Activated CD4-positive, alpha-beta T cell treated with anti-CD3 and anti-CD28 coated beads for 48 hours (primary cell): ENCODE measurements at regions not wholly inside any gene's neighbourhood (a gene's known extent, or its start where the extent isn't known, plus 50 kb on each side); places are given as distances from the start of the nearest gene placed in this dataset.
"Not testable (repeated sequence)": the region's sequence is repeated elsewhere in the genome, so short reads cannot be mapped to it uniquely, and the experiment has no call there.

ENCODE experiments used
- DNase-seq: peaks from one replicate; pipeline ENCODE4 v3.0.0-alpha.2; 2020

DNA sequence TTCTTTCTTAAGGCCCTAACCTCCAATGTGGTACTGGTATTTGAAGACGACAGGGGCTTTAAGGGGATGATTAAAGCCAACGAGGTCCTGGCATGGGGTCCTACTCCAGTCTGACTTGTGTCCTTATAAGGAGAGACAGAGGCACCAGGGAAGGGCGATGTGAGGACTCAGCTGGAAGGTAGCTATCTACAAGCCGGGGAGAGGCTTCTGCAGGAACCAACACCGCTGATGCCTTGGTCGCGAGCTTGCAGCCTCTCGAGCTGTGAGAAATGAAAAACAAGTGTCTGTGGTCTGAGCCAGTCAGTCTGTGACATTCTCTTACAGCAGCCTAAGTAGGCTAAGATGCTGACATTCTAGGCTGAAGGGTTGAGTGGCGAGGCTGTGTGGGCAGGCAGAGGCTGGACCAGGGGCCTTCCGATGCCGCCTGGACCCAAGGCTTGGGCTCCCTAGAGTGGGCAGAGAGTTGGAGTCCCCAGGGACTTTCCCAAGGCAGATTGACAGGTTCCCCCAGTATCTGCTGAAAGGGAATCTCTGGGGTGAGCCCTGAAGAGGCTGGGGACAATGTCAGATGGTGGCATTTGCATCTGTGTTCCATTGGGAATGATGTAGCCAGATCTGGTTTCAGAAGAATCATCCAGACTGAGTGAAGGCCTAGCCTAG lies 322.9 kb upstream of the HS6ST1 start:
- no peak for DNase-seq

DNA sequence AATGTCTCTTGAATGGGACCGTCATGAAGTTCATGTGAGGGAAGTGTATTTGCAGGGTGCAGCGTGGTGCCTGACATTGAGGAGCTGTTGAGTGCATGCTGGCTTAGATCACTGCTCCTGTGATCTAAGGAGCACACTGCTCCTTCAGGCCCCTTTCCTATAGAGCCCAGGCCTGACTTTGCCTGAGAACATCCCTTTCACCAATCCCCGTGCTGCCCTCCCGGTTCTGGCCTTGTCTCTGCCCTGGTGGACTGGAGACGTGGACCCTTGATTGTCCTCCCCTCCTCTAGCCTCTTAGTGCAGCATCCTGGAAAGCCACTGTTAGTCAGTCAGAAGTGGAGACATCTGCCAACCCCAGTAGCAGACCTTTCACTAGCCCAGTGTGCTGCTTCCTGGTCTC lies 323.6 kb upstream of the HS6ST1 start:
- DNase-seq, result no peak

DNA sequence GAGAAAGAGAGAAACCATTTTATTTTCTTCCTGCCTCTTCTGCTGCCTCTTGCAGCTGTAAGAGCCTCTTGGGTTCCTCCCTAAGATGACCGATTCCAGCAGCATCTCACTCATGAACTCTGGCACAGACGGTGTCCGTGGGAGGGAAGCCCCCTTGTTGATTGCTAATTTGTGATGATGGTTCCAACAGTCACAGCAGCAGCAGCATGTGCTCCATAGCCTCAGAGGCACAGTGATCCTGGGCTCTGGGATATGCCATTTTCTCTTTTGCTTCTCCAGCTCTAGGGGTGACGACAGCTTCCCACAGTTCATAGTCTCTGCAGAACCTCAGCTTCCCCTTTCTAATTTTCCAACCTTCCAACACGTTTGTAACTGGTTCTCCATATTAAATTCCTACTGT lies 324.2 kb upstream of the HS6ST1 start:
- DNase-seq, result no peak

DNA sequence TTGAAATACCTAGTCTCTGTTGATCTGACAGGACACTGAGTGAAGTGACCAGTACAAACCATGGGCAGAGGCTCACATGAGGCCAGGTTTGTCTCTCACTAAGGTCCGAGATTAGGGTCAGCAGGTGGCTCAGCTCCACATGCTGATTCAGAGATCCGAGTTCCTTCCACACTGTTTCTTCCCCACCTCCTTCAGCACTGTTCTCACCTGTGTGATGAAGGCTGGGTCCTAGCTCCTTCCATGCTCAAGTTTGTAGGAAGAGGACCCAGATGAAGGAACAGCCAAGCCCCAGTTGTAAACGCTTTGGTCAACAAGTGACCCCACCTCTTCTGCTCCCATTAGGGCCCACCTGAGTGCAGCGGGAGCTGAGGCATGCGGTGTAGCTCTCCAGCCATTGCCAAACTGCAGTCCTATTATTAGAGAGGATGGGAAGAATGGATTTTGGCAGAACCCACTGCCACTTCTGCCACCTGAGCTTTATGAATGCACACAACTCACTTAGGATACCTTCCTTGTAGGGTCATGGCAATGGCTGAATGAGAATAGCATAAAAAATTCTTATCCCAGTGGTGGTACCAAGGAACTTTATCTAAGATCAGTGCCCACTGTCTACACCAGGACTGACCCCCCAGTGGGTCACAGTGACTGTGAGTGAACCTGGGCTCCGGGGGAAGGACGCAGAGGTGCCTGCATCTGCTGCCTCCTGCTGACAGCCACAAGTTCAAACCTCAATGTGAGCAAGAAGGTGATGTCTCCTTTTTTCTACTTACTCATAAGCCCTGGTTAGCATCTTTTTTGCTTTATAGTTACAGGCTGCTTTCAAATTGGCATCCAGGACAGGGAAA lies 324.8 kb upstream of the HS6ST1 start:
- DNase-seq, result no peak

DNA sequence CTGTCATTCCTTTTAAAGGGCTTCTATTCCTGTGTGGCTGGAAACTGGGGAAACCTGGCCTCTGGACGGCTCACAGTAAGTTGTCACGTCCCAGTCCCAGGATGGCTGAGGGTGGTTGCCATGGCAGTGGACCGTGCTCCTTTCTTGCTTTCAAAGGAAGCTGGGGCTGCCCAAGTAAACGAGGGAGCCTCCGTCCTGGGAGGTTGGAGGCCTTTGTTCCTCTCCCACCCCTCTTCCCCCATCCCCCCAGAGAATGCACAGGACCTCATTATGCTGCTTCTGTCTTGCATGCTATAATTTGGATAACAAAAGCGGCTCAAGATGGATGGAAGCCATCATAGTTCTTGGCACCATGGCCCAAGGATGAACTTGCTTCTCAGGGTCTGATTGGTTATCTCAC lies 325.5 kb upstream of the HS6ST1 start:
- DNase-seq, result no peak

DNA sequence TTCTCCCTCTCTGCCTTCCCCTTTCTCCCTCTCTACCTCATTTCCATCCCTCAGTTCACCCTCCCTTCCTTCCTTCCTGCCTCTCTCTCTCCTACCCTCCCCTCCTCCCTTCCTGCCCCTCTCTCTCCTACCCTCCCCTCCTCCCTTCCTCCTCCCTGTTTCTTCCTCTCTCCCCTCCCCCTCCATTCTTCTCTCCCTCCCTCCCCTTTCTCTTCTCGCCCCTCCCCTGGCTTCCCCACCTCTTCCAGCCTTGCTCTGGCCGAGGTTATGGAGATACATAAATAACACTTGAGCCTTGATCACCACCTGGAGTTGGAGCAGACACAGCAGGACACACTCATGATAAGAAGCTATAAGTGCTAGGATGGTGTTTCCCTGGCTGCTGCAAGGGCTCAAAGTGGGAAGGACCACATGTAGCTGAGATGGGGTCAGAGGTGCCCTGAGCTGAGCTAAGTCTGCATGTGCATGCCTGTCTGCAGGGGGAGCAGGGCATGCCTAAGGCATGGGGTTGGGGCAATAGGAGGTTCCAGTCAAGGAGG lies 326.1 kb upstream of the HS6ST1 start:
- no peak for DNase-seq

DNA sequence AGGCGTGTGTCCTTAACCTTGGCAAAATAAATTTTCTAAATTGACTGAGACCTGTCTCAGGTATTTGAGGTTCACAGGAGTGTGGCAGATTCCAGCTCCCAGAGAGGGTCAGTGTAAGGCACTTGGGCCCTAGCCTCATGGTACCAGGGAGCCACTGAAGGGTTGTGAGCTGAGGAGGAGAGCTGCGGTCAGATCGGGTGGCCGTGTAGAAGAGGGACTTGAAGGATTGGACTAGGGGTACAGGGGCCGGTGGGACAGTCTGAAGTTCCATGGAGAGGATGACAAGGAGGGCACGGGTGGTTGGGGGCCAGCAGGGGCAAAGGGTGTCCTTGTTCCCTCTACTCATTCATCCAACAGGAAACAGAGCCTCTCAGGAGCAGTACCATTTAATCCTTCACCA lies 327.0 kb upstream of the HS6ST1 start:
- no peak for DNase-seq

DNA sequence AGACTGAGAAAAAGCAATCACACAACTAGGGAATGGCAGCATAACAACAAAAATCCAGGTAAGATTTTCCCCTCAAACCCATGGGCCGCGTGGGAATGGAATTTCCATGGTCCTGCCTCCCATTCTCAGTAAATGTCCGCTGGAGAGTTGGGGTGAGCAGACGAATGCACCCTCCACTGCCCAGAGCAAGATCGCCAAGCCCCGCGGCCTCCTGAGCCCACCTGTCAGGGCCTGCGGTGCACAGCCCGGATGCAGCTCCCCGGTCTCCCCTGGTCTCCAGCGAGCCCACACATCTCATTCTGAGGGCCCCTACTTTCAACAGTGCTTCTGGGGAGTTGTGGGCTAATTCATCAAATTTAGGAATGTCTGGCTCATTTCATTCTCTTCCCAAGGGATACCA lies 327.4 kb upstream of the HS6ST1 start:
- no peak for DNase-seq

DNA sequence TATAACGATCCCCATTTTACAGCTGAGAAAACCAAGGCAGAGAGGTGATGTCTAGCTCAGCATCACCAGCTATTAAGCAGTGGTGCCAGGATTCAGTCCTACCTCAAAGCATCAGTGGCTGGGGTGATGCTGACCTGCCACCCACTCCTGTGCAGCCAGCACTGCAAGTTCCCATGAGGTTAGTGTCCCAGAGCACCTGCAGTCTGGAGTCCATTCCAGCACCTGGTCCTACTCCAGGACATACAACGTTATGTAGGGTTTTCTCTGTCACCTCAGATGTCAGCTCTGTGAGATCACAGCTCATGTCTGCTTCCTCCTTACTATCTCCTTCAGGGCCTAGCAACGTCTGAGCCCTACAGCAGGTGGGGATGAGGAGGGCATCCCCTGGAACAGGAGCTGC lies 328.0 kb upstream of the HS6ST1 start:
- DNase-seq, result no peak

DNA sequence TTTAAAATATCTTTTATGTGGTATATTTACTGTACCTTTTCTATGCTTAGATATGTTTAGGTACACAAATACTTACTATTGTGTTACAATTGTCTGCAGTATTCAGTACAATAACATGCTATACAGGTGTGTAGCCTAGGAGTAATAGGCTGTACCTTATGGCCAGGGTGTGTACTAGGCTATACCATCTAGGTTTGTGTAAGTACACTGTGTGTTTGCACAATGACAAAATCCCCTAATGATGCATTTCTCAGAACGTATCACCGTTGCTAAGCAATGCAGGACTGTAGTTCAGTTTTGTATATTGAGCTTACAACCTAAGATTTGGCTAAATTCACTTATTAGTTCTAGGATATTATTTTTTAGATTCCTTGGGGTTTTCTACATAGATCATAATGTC lies 332.3 kb upstream of the HS6ST1 start:
- no peak for DNase-seq

DNA sequence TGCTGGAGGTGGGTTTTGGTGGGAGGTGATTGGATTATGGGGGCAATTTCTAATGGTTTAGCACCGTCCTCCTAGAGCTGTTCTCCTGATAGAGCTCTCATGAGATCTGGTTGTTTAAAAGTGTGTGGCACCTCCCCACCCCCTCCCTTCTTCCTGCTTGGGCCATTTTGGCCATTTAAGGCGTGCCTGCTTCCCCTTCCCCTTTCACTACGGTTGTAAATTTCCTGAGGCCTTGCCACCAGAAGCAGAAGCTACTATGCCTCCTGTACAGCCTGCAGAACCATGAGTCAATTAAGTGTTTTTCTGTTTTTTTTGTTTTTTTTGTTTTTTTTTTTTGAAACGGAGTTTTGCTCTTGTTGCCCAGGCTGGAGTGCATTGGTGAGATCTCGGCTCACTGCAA lies 335.7 kb upstream of the HS6ST1 start:
- no peak for DNase-seq

DNA sequence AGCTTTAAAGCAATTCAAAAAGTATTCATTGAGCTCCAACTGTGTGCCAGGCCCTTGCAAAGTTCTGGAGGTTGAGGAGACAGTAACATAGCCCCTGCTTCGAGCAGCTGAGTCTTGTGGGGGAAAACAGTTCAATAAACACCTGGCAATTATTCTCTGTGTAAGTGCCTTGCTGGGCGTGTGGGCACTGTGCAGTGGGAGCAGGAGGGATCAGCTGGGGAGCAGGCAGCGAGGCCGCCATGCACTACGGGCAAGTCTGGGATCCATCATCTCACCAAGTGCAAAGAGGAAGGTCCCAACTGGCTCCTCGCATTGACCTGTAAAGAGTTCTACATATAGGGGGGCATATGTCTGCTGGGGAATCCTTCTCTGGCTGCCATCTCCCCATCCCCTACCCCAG lies 342.2 kb upstream of the HS6ST1 start:
- DNase-seq, result no peak

DNA sequence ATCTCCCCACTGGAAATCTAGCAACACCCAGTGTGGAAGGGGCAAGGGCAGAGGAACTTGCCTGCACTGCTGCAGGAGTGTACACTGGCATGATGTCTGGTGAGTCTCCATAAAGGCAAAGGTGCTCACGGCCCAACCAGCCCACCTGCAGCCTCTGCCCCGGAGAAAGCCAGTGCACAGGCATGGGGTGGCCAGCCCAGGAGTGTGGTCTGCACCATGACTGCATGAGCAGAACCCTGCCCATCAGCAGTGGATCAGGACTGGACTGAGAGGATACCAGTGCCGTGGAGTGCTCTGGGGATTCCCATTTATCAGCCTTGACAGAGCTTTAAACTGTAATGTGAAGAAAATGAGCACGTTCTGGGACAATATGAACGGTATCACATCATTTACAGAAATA lies 342.6 kb upstream of the HS6ST1 start:
- no peak for DNase-seq

DNA sequence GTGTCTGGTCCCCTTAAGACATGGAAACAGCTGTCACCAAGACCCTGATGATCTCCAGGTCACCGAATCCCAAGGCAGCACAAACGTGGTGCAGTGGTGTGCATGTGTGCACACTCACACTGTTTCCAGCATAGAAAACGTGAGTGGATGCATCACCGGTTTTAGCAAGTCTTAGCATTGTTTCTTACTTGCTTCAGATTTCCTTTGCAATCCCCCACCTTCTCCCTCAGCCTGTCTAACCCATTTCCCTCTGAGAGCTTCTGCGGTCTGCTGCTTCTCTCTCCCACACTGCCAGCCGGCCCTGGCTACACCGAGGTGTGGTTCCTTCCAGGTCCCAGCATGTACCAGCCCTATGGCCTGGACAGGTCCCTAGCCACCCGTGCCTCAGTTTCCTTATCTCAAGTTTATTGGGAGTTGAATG lies 343.4 kb upstream of the HS6ST1 start:
- no peak for DNase-seq

DNA sequence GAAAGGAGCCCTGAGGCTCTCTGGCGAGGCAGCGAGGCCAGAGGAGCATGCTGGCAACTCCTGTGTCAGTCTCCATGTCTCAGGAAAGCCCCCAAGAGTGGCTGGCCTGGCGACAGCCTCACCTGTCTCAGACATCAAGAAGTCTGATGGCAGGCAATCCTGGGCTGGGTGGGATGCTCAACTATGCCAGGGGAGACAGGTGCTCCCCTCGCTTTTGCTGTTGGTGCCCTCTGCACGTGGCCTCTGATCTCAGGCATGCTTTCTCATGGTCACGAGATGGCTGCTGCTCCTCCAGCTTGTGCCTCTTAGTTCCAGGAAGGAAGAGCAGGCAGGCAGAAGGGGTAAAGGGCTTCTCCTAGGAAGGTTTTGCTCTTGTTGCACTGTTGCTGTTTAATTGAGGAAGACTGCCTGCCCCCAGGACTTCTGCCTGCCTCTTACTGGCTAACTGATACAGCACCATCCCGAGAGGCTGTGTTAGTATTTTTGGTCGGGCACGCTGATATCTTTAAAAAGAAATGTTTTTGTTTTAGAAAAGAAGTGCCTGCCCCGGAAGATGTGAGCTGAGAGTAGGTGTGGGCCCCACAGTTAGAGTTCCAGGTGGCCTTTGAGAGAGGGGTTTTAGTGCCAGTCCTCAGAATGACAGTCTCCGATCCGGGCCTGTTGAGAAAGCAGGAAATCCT lies 344.8 kb upstream of the HS6ST1 start:
- DNase-seq, result no peak

DNA sequence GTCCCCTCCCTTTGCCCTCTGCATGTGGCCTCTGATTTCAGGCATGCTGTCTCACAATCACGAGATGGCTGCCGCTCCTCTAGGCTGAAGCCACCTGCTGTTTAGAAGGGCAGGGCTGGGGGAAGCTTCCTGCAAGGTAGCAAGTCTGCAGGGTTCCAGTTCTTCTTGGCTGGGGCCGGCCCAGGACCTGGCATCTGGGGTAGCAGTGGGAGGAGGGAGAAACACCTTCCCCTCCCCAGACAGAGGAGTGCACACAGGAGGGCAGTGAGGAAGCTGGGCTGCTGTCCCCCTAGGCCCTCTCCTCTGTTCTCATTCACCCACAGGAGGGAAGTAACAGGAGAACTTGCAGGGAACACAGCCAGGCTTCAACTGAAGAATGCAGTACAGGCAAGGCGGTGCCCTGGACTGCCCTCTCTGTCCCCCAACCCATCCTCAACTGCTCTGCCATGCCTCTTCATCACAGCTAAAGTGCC lies 345.9 kb upstream of the HS6ST1 start:
- no peak for DNase-seq

DNA sequence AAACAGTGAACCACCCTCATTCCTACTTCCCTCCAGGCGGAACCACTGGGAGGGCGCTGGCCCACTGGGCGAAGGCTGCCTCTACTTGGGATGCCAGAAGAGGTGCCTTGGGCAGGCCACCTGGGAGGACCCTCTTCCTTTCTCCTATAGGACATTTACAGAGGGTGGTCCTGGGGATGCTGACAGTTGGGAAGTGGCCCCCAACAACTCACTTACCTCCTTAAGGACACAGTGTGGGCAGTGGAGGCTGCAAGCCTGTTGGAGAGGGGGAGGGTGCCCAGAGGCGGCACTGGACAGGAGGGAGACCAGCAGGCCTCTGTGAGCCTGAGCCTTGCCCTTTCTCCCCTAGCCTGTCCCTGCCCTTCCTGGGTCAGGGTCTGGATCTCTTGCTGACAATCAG lies 346.4 kb upstream of the HS6ST1 start:
- no peak for DNase-seq

DNA sequence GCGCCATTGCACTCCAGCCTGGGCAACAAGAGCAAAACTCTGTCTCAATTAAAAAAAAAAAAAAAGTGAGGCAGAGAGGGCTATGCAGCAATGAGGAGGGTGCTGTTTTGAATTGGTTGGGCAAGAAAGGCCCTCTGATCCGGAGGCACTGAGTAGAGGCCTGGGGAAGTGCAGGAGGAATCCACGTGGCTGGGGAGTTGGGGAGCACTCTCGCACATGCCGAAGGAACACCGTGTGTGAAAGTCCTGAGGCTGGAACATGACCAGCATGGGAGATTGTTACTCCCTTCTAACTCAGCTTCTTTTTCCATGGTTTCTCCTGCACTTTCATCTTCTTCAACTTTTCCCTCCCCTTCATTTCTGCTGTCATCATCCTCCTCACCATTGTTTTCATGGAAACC lies 347.9 kb upstream of the HS6ST1 start:
- DNase-seq, result no peak

DNA sequence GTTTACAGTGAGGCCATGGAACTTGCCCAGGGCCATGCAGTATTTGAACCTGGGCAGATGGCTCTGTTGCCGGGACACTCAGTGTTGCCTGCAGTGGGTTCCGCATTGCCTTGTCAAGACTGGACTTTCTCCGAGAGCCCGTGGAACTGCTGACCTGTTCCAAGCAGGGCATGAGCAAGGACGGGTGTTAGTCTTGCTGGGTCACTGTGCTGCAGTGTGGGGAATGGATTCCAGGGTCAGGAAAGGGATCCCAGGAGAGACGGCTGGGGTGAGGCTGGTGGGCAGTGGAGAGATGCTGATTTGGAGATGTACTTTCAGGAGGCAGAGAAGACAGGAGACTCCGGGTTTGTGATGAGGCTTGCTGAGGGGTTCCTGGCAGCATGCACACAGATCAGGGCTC lies 348.7 kb upstream of the HS6ST1 start:
- DNase-seq, result no peak

DNA sequence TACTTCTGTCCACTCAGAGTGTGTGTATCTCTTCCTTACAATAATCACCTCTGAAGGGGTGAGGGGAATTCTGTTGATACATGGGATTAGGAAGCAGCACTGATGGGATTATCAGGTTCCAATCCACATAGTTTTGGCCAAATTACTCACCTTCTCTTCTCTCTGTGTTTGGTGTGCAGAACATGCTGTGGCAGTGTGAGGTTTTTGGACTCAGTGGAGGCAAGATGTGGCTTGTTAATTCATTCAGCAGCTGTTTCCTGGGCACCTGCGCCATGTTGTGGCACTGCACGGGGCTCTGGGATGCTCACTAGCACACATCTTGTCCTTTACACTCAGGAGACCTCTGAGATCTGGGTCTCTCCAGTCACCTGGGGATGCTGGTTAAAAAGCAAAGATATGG lies 350.3 kb upstream of the HS6ST1 start:
- no peak for DNase-seq

DNA sequence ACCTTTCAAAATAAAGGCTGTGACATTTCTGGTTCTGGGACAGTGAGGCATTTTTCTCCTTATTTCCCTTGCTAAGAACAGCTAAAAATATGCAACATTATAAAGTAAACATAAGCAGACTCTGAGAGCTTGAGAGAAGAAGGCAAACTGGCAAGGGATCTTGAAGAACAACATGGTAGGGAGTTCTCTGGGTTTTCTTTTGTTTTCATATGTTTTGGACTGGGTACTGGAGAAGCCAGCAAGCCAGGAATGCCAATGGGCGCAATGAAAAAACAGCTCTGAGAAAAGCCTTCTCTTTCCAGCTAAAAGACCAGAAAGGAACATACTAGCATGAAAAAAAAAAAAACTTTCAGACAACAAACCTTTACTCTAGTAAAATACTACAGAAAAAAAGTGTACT lies 351.4 kb upstream of the HS6ST1 start:
- no peak for DNase-seq

DNA sequence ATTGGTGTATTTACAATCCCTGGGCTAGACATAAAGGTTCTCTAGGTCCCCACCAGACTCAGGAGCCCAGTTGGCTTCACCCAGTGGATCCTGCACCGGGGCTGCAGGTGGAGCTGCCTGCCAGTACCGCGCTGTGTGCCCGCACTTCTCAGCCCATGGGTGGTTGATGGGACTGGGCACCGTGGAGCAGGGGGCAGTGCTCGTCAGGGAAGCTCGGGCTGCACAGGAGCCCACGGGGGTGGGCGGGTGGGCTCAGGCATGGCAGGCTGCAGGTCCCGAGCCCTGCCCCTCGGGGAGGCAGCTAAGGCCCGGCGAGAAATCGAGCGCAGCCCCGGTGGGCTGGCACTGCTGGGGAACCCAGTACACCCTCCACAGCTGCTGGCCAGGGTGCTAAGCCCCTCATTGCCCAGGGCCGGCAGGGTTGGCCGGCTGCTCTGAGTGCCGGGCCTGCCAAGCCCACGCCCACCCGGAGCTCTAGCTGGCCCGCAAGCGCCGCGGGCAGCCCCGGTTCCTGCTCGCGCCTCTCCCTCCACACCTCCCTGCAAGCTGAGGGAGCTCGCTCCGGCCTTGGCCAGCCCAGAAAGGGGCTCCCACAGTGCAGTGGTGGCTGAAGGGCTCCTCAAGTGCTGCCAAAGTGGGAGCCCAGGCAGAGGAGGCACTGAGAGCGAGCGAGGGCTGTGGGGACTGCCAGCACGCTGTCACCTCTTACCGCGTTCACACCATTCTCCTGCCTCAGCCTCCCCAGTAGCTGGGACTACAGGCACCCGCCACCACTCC lies 353.5 kb upstream of the HS6ST1 start:
- DNase-seq, result not testable (repeated sequence)

DNA sequence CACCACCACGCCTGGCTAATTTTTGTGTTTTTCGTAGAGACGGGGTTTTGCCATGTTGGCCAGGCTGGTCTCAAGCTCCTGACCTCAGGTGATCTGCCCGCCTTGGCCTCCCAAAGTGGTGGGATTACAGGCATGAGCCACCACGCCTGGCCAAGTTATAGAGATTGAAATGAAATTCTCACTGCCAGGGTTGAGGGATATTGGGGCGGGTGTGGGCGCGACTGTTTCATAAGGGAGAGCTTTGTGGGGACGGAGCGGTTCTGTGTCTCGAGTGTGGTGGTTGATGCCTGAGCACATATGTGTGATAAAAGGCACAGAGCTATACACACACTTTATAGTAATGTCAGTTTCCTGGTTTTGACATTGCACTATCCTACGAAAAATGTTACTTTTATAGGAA lies 361.0 kb upstream of the HS6ST1 start:
- DNase-seq, result not testable (repeated sequence)
